ENCODE measurements at regions not wholly inside any gene's neighbourhood (a gene's known extent, or its start where the extent isn't known, plus 50 kb on each side); places are given as distances from the start of the nearest gene placed in this dataset.

- TF ChIP-seq POLR2A (IDR thresholded peaks at IDR 0.05): no peak
- no peak for TF ChIP-seq CTCF (IDR thresholded peaks at IDR 0.05)
Observed at GRCh38 chrX:40792433-40792832, 57.1 kb upstream of the MED14 start.

Measured in thyroid gland (tissue), 4 donors.